ENCODE measurements at regions not wholly inside any gene's neighbourhood (a gene's known extent, or its start where the extent isn't known, plus 50 kb on each side); places are given as distances from the start of the nearest gene placed in this dataset.

GRCh38 chr10:113982296-113982695 lies 61.4 kb upstream of the ADRB1 start:
- no peak for TF ChIP-seq CTCF (IDR thresholded peaks at IDR 0.05; ENCODE audit: insufficient read depth, missing control alignments)
- FAIRE-seq (no peak), DNase-seq (ENCODE audit: insufficient read length, low spot score) (no peak)

- no peak for FAIRE-seq
- DNase-seq (ENCODE audit: insufficient read length, low spot score) = no peak
- no peak for TF ChIP-seq CTCF (IDR thresholded peaks at IDR 0.05; ENCODE audit: insufficient read depth, missing control alignments)
Observed at GRCh38 chr10:113982769-113983168, 60.9 kb upstream of the ADRB1 start.

GRCh38 chr10:113983552-113983951 lies 60.1 kb upstream of the ADRB1 start:
- no peak for FAIRE-seq
- no peak for DNase-seq (ENCODE audit: insufficient read length, low spot score)
- no peak for TF ChIP-seq CTCF (IDR thresholded peaks at IDR 0.05; ENCODE audit: insufficient read depth, missing control alignments)

- no peak for FAIRE-seq
- TF ChIP-seq CTCF (IDR thresholded peaks at IDR 0.05; ENCODE audit: insufficient read depth, missing control alignments) = no peak
- no peak for DNase-seq (ENCODE audit: insufficient read length, low spot score)
Observed at GRCh38 chr10:113985297-113985844, 58.3 kb upstream of the ADRB1 start.

- DNase-seq (ENCODE audit: insufficient read length, low spot score) (no peak), FAIRE-seq (no peak)
- no peak for TF ChIP-seq CTCF (IDR thresholded peaks at IDR 0.05; ENCODE audit: insufficient read depth, missing control alignments)
Observed at GRCh38 chr10:113986316-113986715, 57.4 kb upstream of the ADRB1 start.

- FAIRE-seq (no peak), DNase-seq (ENCODE audit: insufficient read length, low spot score) (no peak)
- no peak for TF ChIP-seq CTCF (IDR thresholded peaks at IDR 0.05; ENCODE audit: insufficient read depth, missing control alignments)
Observed at GRCh38 chr10:113987156-113987555, 56.5 kb upstream of the ADRB1 start.

GRCh38 chr10:113987805-113988204 lies 55.9 kb upstream of the ADRB1 start:
- TF ChIP-seq CTCF (IDR thresholded peaks at IDR 0.05; ENCODE audit: insufficient read depth, missing control alignments) = no peak
- DNase-seq (ENCODE audit: insufficient read length, low spot score) (no peak), FAIRE-seq (no peak)
